Trophoblast cell (in vitro differentiated cells and primary cell): ENCODE measurements at regions not wholly inside any gene's neighbourhood (a gene's known extent, or its start where the extent isn't known, plus 50 kb on each side); places are given as distances from the start of the nearest gene placed in this dataset.

Source experiments
- DNase-seq, 2 donors: peaks; one replicate each; pipeline ENCODE4 v3.0.0-alpha.2; 2016
- H2AFZ ChIP-seq: 2 replicates; pipeline ENCODE4 v1.6.1; 2013; ENCODE audit warnings: low read length, moderate library complexity, mild to moderate bottlenecking; ENCODE audit not compliant: insufficient read depth, poor library complexity
- H2AK5ac ChIP-seq: 2 replicates; pipeline ENCODE4 v1.6.1; 2013; ENCODE audit warnings: mild to moderate bottlenecking, low read length
- H2BK120ac ChIP-seq: 2 replicates; pipeline ENCODE4 v1.6.1; 2013; ENCODE audit warnings: low read length, mild to moderate bottlenecking, moderate library complexity; ENCODE audit not compliant: insufficient read depth, poor library complexity
- H2BK12ac ChIP-seq: 2 replicates; pipeline ENCODE4 v1.6.1; 2013; ENCODE audit warnings: mild to moderate bottlenecking, low read length, moderate library complexity
- H2BK5ac ChIP-seq: 2 replicates; pipeline ENCODE4 v1.6.1; 2013; ENCODE audit warnings: low read length, low read depth, moderate library complexity, mild to moderate bottlenecking; ENCODE audit not compliant: poor library complexity
- H3K14ac ChIP-seq: 2 replicates; pipeline ENCODE4 v1.6.1; 2013; ENCODE audit warnings: mild to moderate bottlenecking, low read length
- H3K18ac ChIP-seq: 2 replicates; pipeline ENCODE4 v1.6.1; 2013; ENCODE audit warnings: mild to moderate bottlenecking, low read length
- H3K23ac ChIP-seq: 2 replicates; pipeline ENCODE4 v1.6.1; 2013; ENCODE audit warnings: low read length
- H3K27ac ChIP-seq: 2 replicates; pipeline ENCODE4 v1.5.1; 2013; ENCODE audit warnings: low read depth, mild to moderate bottlenecking, inconsistent platforms, low read length, moderate library complexity
- H3K27me3 ChIP-seq: 2 replicates; pipeline ENCODE4 v1.6.1; 2013; ENCODE audit warnings: inconsistent platforms, mild to moderate bottlenecking, low read length, moderate library complexity; ENCODE audit not compliant: insufficient read depth
- H3K36me3 ChIP-seq, 2 experiments: 1 replicate in 1 of 2; 2 replicates in 1 of 2; pipeline ENCODE4 v1.6.1; 2013; ENCODE audit warnings: low read length in 2 of 2, mild to moderate bottlenecking in 2 of 2, moderate library complexity in 1 of 2; ENCODE audit not compliant: insufficient read depth in 2 of 2, control insufficient read depth in 1 of 2
- H3K4ac ChIP-seq: 2 replicates; pipeline ENCODE4 v1.6.1; 2013; ENCODE audit warnings: low read depth, mild to moderate bottlenecking, low read length, moderate library complexity
- H3K4me1 ChIP-seq, 2 experiments: 1 replicate in 1 of 2; 2 replicates in 1 of 2; pipeline ENCODE4 v1.6.1; 2013; ENCODE audit warnings: low read length in 2 of 2, mild to moderate bottlenecking in 2 of 2, moderate library complexity in 1 of 2; ENCODE audit not compliant: insufficient read depth in 2 of 2, control insufficient read depth in 1 of 2
- H3K4me2 ChIP-seq: 2 replicates; pipeline ENCODE4 v1.6.1; 2013; ENCODE audit warnings: inconsistent platforms, mild to moderate bottlenecking, low read length, moderate library complexity
- H3K4me3 ChIP-seq: 2 replicates; pipeline ENCODE4 v1.5.1; 2013; ENCODE audit warnings: mild to moderate bottlenecking, low read depth, low read length, inconsistent platforms
- H3K79me1 ChIP-seq: one replicate; pipeline ENCODE4 v1.6.1; 2013; ENCODE audit warnings: low read length
- H3K79me2 ChIP-seq: 2 replicates; pipeline ENCODE4 v1.6.1; 2013; ENCODE audit warnings: low read length, mild to moderate bottlenecking; ENCODE audit not compliant: control insufficient read depth, insufficient read depth, poor library complexity
- H3K9ac ChIP-seq: 2 replicates; pipeline ENCODE4 v1.6.1; 2013; ENCODE audit warnings: mild to moderate bottlenecking, low read length
- H3K9me3 ChIP-seq: 2 replicates; pipeline ENCODE4 v1.6.1; 2013; ENCODE audit warnings: low read depth, mild to moderate bottlenecking, control low read depth, inconsistent platforms, low read length; ENCODE audit not compliant: insufficient read depth
- H4K12ac ChIP-seq: 2 replicates; pipeline ENCODE4 v1.6.1; 2013; ENCODE audit warnings: low read depth, mild to moderate bottlenecking, low read length, moderate library complexity
- H4K8ac ChIP-seq: 2 replicates; pipeline ENCODE4 v1.6.1; 2013; ENCODE audit warnings: low read depth, mild to moderate bottlenecking, low read length, moderate library complexity
- H4K91ac ChIP-seq: one replicate; pipeline ENCODE4 v1.6.1; 2013; ENCODE audit warnings: low read depth, mild to moderate bottlenecking, low read length, moderate library complexity
- WGBS: extraction: QIAGEN DNeasy Blood & Tissue Kit; methylation state at CpG from one replicate; pipeline ENCODE4 v1.1.7; 2013; ENCODE audit warnings: missing lambda C conversion rate; ENCODE audit not compliant: insufficient read length, insufficient coverage; ENCODE audit errors: extremely low coverage; 5-methylcytosine and 5-hydroxymethylcytosine counted together

DNA sequence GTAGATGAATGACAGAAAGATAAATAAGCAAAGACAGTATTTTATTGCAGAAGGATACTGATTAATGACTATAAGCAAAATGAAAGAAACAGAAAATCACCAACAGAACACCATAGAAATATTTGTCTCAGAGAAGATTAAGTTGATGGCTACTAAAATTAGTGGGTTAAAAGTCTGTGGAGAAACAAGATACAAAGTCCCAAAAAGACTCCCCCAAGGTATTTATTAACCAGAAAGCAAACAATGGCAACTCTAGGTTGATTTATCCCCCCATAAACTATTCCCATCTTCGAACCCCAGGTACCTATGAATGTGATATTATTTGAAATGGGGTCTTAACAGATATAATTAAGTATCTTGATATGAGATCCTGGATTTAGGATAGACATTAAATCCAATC lies 1104.5 kb upstream of the PHF14 start:
- no peak overlapping the region for H3K23ac ChIP-seq
- H2AFZ ChIP-seq, result no peak overlapping the region
- no peaks in the 10 kb centered on the region for H3K36me3 ChIP-seq
- no peak overlapping the region for H4K12ac ChIP-seq
- no peak overlapping the region for H3K27ac ChIP-seq
- H3K4me3 ChIP-seq, result no peak overlapping the region
- H4K91ac ChIP-seq, result no peak overlapping the region
- no peaks in the 10 kb centered on the region for H3K79me2 ChIP-seq
- no peak for DNase-seq
- WGBS, result no CpG with 5 or more reads among the region's 1 CpG
- H3K4ac ChIP-seq, result no peak overlapping the region
- H4K8ac ChIP-seq, result no peak overlapping the region
- H2BK12ac ChIP-seq, result no peak overlapping the region
- no peak overlapping the region for H3K9ac ChIP-seq
- H3K79me1 ChIP-seq, result no peaks in the 10 kb centered on the region
- no peak overlapping the region for H2BK5ac ChIP-seq
- H3K27me3 ChIP-seq, result no peaks in the 10 kb centered on the region
- no peak overlapping the region for H3K4me2 ChIP-seq
- no peaks in the 10 kb centered on the region for H3K9me3 ChIP-seq
- no peak overlapping the region for H3K18ac ChIP-seq
- H2AK5ac ChIP-seq, result no peak overlapping the region
- no peak overlapping the region for H3K14ac ChIP-seq
- no peak overlapping the region for H2BK120ac ChIP-seq
- no peaks in the 10 kb centered on the region for H3K4me1 ChIP-seq

DNA sequence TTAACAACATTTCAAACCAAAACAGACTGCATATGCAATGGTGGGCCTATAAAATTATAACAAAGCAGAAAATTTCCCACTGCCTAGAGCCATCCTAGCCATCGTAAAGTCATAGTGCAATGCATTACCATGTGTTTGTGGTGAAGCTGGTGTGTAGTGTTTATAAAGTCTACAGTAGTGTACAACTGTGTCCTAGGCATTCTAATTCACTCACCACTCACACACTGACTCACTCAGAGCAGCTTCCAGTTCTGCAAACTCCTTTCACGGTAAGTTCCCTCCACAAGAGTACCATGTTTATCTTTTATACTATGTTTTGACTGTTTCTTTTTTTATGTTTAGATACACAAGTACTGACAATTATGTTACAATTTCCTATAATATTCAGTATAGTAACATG lies 1104.1 kb upstream of the PHF14 start:
- Histone ChIP-seq H2BK120ac (no peak overlapping the region), H3K18ac (no peak overlapping the region), H3K9me3 (no peaks in the 10 kb centered on the region), H3K27ac (no peak overlapping the region), H3K14ac (no peak overlapping the region), H3K79me1 (no peaks in the 10 kb centered on the region), H2AFZ (no peak overlapping the region), H3K4ac (no peak overlapping the region), H3K9ac (no peak overlapping the region), H3K79me2 (no peaks in the 10 kb centered on the region), H3K4me2 (no peak overlapping the region), H4K12ac (no peak overlapping the region), H3K36me3 (no peaks in the 10 kb centered on the region), H3K23ac (peak overlapping the region; percentile 89), H4K91ac (no peak overlapping the region), H3K4me1 (no peaks in the 10 kb centered on the region), H3K27me3 (no peaks in the 10 kb centered on the region), H4K8ac (no peak overlapping the region), H2AK5ac (no peak overlapping the region), H3K4me3 (no peak overlapping the region), H2BK5ac (no peak overlapping the region), H2BK12ac (no peak overlapping the region)
- no peak for DNase-seq
- WGBS, result no CpG with 5 or more reads among the region's 2 CpGs

DNA sequence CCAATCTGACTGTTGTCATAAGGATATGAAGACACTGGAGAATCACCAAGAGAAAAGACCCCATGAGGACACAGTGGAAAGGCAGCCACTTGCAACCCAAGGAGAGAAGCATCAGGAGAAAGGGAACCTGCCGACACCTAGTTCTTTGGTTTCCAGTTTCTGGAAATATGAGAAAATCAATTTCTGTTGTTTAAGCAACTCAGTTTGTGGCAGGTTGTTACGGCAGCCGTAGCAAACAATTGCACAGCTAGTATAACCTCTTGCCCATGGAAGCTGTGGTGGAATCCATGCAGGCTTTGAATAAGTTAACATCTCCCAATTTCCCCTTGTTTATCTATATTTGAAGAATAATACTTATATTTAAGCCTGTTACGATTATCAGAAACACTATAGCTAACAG lies 1103.0 kb upstream of the PHF14 start:
- H2AFZ ChIP-seq, result no peak overlapping the region
- no peaks in the 10 kb centered on the region for H3K36me3 ChIP-seq
- no peaks in the 10 kb centered on the region for H3K4me1 ChIP-seq
- no peaks in the 10 kb centered on the region for H3K79me2 ChIP-seq
- no peak overlapping the region for H3K27ac ChIP-seq
- H4K8ac ChIP-seq, result no peak overlapping the region
- H3K9me3 ChIP-seq, result no peaks in the 10 kb centered on the region
- no peaks in the 10 kb centered on the region for H3K79me1 ChIP-seq
- H3K9ac ChIP-seq, result no peak overlapping the region
- no peak overlapping the region for H2BK12ac ChIP-seq
- H3K18ac ChIP-seq, result no peak overlapping the region
- H4K91ac ChIP-seq, result no peak overlapping the region
- no peak overlapping the region for H3K14ac ChIP-seq
- no peak overlapping the region for H3K4me2 ChIP-seq
- no peak overlapping the region for H4K12ac ChIP-seq
- H3K27me3 ChIP-seq, result no peaks in the 10 kb centered on the region
- no peak overlapping the region for H3K4me3 ChIP-seq
- no peak overlapping the region for H2BK120ac ChIP-seq
- H2BK5ac ChIP-seq, result no peak overlapping the region
- H3K4ac ChIP-seq, result no peak overlapping the region
- WGBS, result no CpG with 5 or more reads among the region's 4 CpGs
- H3K23ac ChIP-seq, result no peak overlapping the region
- no peak overlapping the region for H2AK5ac ChIP-seq
- DNase-seq, result no peak

DNA sequence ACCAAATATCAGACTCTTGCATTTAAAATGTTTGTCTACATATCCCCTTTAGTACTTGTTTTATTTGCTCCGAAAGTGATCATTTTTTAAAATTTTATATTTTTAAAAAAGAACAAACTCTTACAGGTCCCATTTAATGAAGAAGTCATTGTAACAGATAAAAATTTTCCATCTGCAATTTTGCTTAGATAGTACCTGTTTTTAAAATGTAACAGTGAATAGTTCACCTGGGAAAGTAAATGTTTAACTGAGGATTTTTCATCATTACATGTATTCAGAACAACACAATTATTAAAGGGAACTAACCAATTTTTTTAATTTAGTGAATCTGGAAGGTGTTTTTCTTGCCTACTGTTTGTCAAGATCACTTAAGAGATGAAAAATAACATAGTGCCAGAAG lies 1099.5 kb upstream of the PHF14 start:
- no CpG with 5 or more reads among the region's 1 CpG for WGBS

DNA sequence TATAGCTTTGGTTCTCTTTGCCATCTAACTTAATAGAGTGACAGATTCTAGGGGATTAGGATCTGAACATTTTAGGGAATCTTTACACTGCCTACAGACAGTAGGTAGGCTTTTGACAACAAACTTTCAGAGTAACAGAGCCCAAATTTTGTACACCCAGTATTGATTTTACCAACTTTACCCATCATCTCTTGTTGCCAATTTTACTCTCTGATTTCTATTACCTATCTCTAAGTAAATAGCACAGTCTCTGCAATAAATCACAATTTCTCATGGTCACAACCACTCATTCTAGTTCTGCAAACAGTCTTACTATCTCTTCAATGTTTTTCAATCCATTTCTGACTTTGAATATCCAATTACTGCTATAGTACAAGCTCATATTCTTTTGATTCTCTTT lies 1097.6 kb upstream of the PHF14 start:
- Histone ChIP-seq H2BK120ac (no peak overlapping the region), H4K91ac (no peak overlapping the region), H2BK12ac (no peak overlapping the region), H2AK5ac (no peak overlapping the region), H3K9me3 (no peaks in the 10 kb centered on the region), H4K12ac (no peak overlapping the region), H3K27me3 (no peaks in the 10 kb centered on the region), H3K79me1 (no peaks in the 10 kb centered on the region), H3K9ac (no peak overlapping the region), H3K23ac (no peak overlapping the region), H2BK5ac (no peak overlapping the region), H3K14ac (no peak overlapping the region), H3K4me1 (no peaks in the 10 kb centered on the region), H3K27ac (no peak overlapping the region), H2AFZ (no peak overlapping the region), H3K18ac (no peak overlapping the region), H3K4me2 (no peak overlapping the region), H3K36me3 (no peaks in the 10 kb centered on the region), H3K4me3 (no peak overlapping the region), H3K79me2 (no peaks in the 10 kb centered on the region), H3K4ac (no peak overlapping the region), H4K8ac (no peak overlapping the region)
- no peak for DNase-seq

More for the DNA sequence above, 1099.5 kb upstream of the PHF14 start:
- no peak overlapping the region for H2AFZ ChIP-seq
- no peak overlapping the region for H3K9ac ChIP-seq
- H3K18ac ChIP-seq, result no peak overlapping the region
- no peak overlapping the region for H3K27ac ChIP-seq
- no peak overlapping the region for H2AK5ac ChIP-seq
- no peak overlapping the region for H2BK12ac ChIP-seq
- no peaks in the 10 kb centered on the region for H3K79me1 ChIP-seq
- no peak overlapping the region for H3K14ac ChIP-seq
- H3K4ac ChIP-seq, result no peak overlapping the region
- no peaks in the 10 kb centered on the region for H3K36me3 ChIP-seq
- H3K4me1 ChIP-seq, result no peaks in the 10 kb centered on the region
- no peak overlapping the region for H3K4me3 ChIP-seq
- H4K12ac ChIP-seq, result no peak overlapping the region
- H3K79me2 ChIP-seq, result no peaks in the 10 kb centered on the region
- H3K23ac ChIP-seq, result no peak overlapping the region
- no peak overlapping the region for H3K4me2 ChIP-seq
- no peak overlapping the region for H4K91ac ChIP-seq
- DNase-seq, result no peak
- no peaks in the 10 kb centered on the region for H3K27me3 ChIP-seq
- H2BK120ac ChIP-seq, result no peak overlapping the region
- H3K9me3 ChIP-seq, result no peaks in the 10 kb centered on the region
- no peak overlapping the region for H2BK5ac ChIP-seq
- no peak overlapping the region for H4K8ac ChIP-seq
